Skeletal muscle tissue (tissue), 3 donors: ENCODE measurements at regions not wholly inside any gene's neighbourhood (a gene's known extent, or its start where the extent isn't known, plus 50 kb on each side); places are given as distances from the start of the nearest gene placed in this dataset.
"Not testable (repeated sequence)": the region's sequence is repeated elsewhere in the genome, so short reads cannot be mapped to it uniquely, and the experiment has no call there.

Experiments used
- H3K27ac ChIP-seq: one replicate; pipeline ENCODE4 v1.7.0; 2013; ENCODE audit warnings: mild to moderate bottlenecking, low read depth, low read length, inconsistent platforms
- H3K27me3 ChIP-seq, 3 donors: one replicate each; pipeline ENCODE4 v1.7.0; 2013; ENCODE audit warnings: low read length in 3 of 3; ENCODE audit not compliant: control insufficient read depth in 3 of 3, insufficient read depth in 3 of 3
- H3K36me3 ChIP-seq, 3 donors: one replicate each; pipeline ENCODE4 v1.7.0; 2013; ENCODE audit warnings: low read length in 3 of 3; ENCODE audit not compliant: control insufficient read depth in 3 of 3, insufficient read depth in 3 of 3
- H3K4me1 ChIP-seq, 3 donors: one replicate each; pipeline ENCODE4 v1.7.0; 2013; ENCODE audit warnings: low read length in 3 of 3, mild to moderate bottlenecking in 3 of 3; ENCODE audit not compliant: control insufficient read depth in 3 of 3, insufficient read depth in 3 of 3
- H3K4me3 ChIP-seq, 3 donors: one replicate each; pipeline ENCODE4 v1.7.0; 2013; ENCODE audit warnings: low read length in 3 of 3
- H3K9ac ChIP-seq, 3 donors: one replicate each; pipeline ENCODE4 v1.7.0; 2013; ENCODE audit warnings: low read length in 3 of 3, mild to moderate bottlenecking in 3 of 3, moderate library complexity in 2 of 3, low read depth in 1 of 3
- H3K9me3 ChIP-seq, 3 donors: one replicate each; pipeline ENCODE4 v1.7.0; 2013; ENCODE audit warnings: low read length in 3 of 3; ENCODE audit not compliant: control insufficient read depth in 3 of 3
- donor health status: Osteomylitis.

GRCh38 chr11:134661660-134662059 is 249.6 kb upstream of the B3GAT1 start:
- Histone ChIP-seq H3K9me3 (peaks cover 0 to 3% (median 0%) of the 10 kb centered on the region in 3 donors), H3K27me3 (peaks cover 0 to 3% (median 0%) of the 10 kb centered on the region in 3 donors), H3K9ac (no peak overlapping the region), H3K4me3 (no peak overlapping the region), H3K4me1 (no peaks in the 10 kb centered on the region), H3K27ac (no peak overlapping the region), H3K36me3 (no peaks in the 10 kb centered on the region)

DNA sequence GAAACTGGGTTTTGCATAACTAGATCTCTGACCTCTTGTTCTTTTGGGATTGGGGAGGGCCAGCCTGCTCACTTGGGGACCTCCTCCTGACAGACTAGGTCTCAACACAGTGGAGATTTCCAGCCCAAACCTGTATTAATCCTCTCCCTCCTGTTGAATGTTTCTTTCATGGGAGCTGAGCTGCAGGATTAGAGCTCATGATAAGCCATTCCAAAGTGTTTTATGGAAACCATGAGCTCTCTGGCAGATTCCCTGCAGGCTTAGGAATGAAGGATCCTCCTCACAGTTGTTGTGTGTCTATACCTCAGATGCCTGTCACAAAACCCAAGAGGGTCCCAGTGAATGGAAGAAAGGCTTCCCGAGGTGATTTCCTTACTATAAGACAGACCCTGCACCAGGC is 248.4 kb upstream of the B3GAT1 start:
- Histone ChIP-seq H3K4me3 (no peak overlapping the region), H3K27ac (no peak overlapping the region), H3K4me1 (no peaks in the 10 kb centered on the region), H3K27me3 (peaks cover 2 to 12% (median 4%) of the 10 kb centered on the region in 3 donors), H3K9ac (no peak overlapping the region), H3K36me3 (no peaks in the 10 kb centered on the region), H3K9me3 (peaks cover 0 to 3% (median 0%) of the 10 kb centered on the region in 3 donors)

DNA sequence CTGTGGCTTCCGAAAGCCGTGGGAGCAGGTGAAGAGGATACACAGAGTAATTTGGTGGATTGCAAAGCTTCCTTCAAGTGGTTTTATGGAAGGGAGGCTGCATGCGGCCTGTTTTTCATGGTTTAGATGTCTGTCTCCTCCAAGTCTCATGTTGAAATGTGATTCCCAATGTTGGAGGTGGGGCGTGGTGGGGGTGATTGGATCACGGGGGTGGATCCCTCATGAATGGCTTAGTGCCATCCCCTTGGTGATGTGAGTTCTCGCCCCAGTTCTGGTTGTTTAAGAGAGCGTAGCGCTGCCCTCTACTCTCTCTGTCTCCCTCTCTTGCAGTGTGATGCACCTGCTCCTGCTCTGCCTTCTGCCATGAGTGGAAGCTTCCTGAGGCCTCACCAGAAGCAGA is 247.8 kb upstream of the B3GAT1 start:
- no peak overlapping the region for H3K4me3 ChIP-seq
- no peaks in the 10 kb centered on the region for H3K4me1 ChIP-seq
- no peak overlapping the region for H3K9ac ChIP-seq
- peaks cover 3 to 17% (median 7%) of the 10 kb centered on the region in 3 donors for H3K27me3 ChIP-seq
- no peaks in the 10 kb centered on the region for H3K36me3 ChIP-seq
- H3K27ac ChIP-seq = no peak overlapping the region
- H3K9me3 ChIP-seq = peaks cover 0 to 3% (median 0%) of the 10 kb centered on the region in 3 donors

DNA sequence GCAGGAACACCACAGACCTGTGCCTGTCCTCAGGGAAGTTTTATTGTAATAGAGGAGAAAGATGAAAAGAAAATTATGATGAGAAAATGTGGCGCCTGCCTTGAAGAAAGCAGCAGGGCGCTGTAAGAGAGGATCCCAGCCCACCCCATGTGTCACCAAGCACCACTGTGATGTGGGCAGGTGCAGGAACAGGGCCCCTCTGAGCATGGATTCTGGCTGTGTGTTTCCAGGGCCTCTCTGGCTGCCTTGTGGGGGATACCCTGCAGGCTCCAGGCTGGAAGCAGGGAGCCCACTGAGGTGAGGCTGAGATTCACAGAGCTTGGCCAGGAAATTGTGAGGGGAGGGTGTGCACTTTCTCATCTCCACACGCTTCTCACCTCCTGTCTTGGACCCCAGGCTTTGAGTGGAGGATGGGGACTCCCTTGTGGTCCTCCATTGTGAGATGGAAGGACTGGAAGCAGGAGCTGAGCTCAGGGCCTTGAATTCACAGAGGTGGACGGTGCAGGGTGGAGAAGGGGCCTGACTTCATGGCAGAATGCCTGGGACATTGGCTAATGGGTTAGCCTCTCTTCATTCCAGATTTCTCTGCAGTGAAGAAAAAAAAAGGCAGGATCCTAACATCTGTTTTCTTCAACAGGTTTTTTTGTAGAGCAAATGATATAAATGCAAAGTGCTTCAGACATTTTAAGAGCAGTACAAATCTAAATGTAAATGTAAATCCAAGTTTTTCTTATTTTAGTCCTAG is 246.6 kb upstream of the B3GAT1 start:
- no peak overlapping the region for H3K27ac ChIP-seq
- H3K36me3 ChIP-seq = no peaks in the 10 kb centered on the region
- H3K27me3 ChIP-seq = peaks cover 7 to 21% (median 12%) of the 10 kb centered on the region in 3 donors
- H3K9me3 ChIP-seq = peaks cover 0 to 3% (median 0%) of the 10 kb centered on the region in 3 donors
- no peaks in the 10 kb centered on the region for H3K4me1 ChIP-seq
- H3K4me3 ChIP-seq = no peak overlapping the region
- H3K9ac ChIP-seq = no peak overlapping the region

- H3K27ac ChIP-seq = no peak overlapping the region
- H3K4me3 ChIP-seq = no peak overlapping the region
- peaks cover 0 to 3% (median 0%) of the 10 kb centered on the region in 3 donors for H3K9me3 ChIP-seq
- H3K4me1 ChIP-seq = no peaks in the 10 kb centered on the region
- peaks cover 7 to 27% (median 12%) of the 10 kb centered on the region in 3 donors for H3K27me3 ChIP-seq
- no peak overlapping the region for H3K9ac ChIP-seq
- H3K36me3 ChIP-seq = no peaks in the 10 kb centered on the region
Observed at GRCh38 chr11:134657631-134658030, 245.6 kb upstream of the B3GAT1 start.

GRCh38 chr11:134656861-134657540 is 245.0 kb upstream of the B3GAT1 start:
- peaks cover 0 to 3% (median 0%) of the 10 kb centered on the region in 3 donors for H3K9me3 ChIP-seq
- no peak overlapping the region for H3K9ac ChIP-seq
- no peaks in the 10 kb centered on the region for H3K4me1 ChIP-seq
- H3K27ac ChIP-seq = no peak overlapping the region
- peaks cover 7 to 30% (median 12%) of the 10 kb centered on the region in 3 donors for H3K27me3 ChIP-seq
- H3K36me3 ChIP-seq = no peaks in the 10 kb centered on the region
- H3K4me3 ChIP-seq = no peak overlapping the region

DNA sequence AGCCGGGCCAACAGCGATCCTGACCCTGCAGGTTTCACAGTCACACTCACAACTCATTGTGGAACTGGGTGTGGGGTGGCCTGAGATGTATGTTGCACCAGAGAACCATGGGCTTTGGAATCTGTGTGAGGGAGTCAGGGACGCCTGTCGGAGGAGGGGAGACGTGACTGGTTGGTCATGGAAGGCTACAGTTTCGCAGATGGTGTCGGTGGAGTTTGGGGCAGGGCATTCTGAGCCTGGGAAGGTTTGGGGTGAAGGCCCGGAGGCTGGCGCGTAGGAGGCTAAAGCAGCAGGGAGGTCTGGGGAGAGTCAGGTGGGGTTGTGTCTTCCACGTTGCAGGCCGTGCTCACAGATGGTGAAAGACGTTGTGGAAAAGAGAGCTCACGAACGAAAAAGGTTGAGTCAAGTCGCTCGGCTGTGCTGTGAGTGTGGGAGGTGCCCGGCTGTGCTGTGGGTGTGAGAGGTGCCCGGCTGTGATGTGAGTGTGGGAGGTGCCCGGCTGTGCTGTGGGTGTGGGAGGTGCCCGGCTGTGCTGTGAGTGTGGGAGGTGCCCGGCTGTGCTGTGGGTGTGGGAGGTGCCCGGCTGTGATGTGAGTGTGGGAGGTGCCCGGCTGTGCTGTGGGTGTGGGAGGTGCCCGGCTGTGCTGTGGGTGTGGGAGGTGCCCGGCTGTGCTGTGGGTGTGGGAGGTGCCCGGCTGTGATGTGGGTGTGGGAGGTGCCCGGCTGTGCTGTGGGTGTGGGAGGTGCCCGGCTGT is 244.2 kb upstream of the B3GAT1 start:
- not testable (repeated sequence) for H3K27ac ChIP-seq, H3K4me1 ChIP-seq, H3K9ac ChIP-seq, H3K9me3 ChIP-seq, H3K4me3 ChIP-seq, H3K36me3 ChIP-seq
- H3K27me3 ChIP-seq = peaks cover 7 to 30% (median 12%) of the 10 kb centered on the region in 3 donors

DNA sequence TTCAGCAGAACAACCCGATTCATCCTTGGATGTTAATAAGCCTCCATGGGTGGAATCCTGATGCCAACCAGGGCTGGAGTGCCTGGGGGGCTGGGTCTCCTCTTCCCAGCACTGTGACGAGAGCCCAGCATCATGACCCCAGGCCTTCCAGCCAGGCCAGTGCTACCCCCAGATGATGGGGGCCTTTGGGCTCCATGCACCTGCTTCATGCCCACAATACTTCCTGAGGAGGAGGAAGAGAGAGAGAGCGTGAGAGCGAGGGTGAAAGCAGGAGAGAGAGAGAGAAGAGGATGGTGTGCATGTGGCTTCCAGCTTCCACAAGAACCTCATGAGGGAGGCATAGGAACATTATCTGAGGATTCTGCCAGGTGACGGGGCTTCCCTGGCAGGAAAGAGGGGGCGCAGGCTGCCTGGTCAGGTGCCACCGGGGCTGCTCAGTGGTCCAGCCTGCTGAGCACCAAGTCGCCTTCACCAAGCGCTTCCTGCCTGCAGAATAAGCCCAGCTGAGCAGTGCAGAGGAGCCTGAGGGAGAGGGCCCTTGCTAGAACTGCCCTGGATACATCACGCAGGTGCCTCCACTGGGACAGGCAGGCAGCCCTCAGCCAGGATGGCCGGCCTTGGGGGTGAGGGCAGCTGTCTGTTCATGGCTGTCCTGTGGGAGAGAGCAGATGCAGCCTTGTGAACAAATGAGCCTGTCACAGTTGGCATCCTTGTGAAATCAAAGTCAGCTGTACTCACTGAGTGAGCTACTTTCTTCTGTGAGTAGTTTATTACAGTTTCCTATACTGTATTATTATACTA is 243.3 kb upstream of the B3GAT1 start:
- Histone ChIP-seq H3K27me3 (peaks cover 7 to 30% (median 12%) of the 10 kb centered on the region in 3 donors), H3K9ac (no peak overlapping the region)

GRCh38 chr11:134654161-134654915 is 242.3 kb upstream of the B3GAT1 start:
- Histone ChIP-seq H3K9ac (no peak overlapping the region), H3K27ac (no peak overlapping the region), H3K4me1 (no peaks in the 10 kb centered on the region), H3K27me3 (peaks cover 7 to 30% (median 12%) of the 10 kb centered on the region in 3 donors), H3K36me3 (no peaks in the 10 kb centered on the region), H3K9me3 (peaks cover 0 to 3% (median 0%) of the 10 kb centered on the region in 3 donors), H3K4me3 (no peak overlapping the region)

More for the DNA sequence above, 243.3 kb upstream of the B3GAT1 start:
- Histone ChIP-seq H3K36me3 (no peaks in the 10 kb centered on the region), H3K4me3 (no peak overlapping the region), H3K4me1 (no peaks in the 10 kb centered on the region), H3K9me3 (peaks cover 0 to 3% (median 0%) of the 10 kb centered on the region in 3 donors), H3K27ac (no peak overlapping the region)
